LNCaP clone FGC (cell line): ENCODE measurements at regions not wholly inside any gene's neighbourhood (a gene's known extent, or its start where the extent isn't known, plus 50 kb on each side); places are given as distances from the start of the nearest gene placed in this dataset.

Source experiments
- DNase-seq: peaks from one replicate; pipeline ENCODE4 v3.0.0-alpha.2; 2011; ENCODE audit warnings: low read depth
- H3K4me3 ChIP-seq: 2 replicates; pipeline ENCODE4 v1.5.1; 2011; ENCODE audit warnings: mild to moderate bottlenecking, low read depth, low read length, control low read depth
- TF ChIP-seq, protein P1 (sequence below): IDR thresholded peaks from 2 replicates; pipeline ENCODE4 v1.5.1; 2012; ENCODE audit warnings: mild to moderate bottlenecking; ENCODE audit not compliant: control insufficient read depth, insufficient read depth; ENCODE audit errors: extremely low read depth

DNA sequence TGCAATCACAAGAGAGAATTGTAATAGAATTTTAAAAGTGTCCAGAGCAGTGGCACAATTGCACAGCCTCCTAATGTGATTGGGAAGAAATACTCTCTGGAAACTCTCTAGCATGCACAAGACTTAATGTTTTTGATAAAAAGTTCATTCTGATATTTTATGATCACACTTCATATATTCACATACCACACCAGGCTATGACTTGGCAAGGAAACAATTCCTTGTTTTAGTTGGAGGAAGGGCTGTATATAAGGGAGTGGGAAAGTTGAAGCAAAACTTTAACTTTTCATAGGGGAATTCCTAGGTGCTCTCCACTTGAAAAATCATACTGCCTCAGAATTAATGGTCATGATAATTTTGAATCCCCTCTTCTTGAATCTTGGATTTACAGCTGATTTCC, 61.5 kb upstream of the ASB17 start:
- TF ChIP-seq, protein P1, sequence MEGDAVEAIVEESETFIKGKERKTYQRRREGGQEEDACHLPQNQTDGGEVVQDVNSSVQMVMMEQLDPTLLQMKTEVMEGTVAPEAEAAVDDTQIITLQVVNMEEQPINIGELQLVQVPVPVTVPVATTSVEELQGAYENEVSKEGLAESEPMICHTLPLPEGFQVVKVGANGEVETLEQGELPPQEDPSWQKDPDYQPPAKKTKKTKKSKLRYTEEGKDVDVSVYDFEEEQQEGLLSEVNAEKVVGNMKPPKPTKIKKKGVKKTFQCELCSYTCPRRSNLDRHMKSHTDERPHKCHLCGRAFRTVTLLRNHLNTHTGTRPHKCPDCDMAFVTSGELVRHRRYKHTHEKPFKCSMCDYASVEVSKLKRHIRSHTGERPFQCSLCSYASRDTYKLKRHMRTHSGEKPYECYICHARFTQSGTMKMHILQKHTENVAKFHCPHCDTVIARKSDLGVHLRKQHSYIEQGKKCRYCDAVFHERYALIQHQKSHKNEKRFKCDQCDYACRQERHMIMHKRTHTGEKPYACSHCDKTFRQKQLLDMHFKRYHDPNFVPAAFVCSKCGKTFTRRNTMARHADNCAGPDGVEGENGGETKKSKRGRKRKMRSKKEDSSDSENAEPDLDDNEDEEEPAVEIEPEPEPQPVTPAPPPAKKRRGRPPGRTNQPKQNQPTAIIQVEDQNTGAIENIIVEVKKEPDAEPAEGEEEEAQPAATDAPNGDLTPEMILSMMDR = no peak
- no peak for DNase-seq
- H3K4me3 ChIP-seq = no peak overlapping the region

- DNase-seq = no peak
These were observed 64.0 kb upstream of the ASB17 start for GRCh38 chr1:75996196-75996595.

GRCh38 chr1:75999034-75999433, 66.8 kb upstream of the ASB17 start:
- TF ChIP-seq, protein P1 = no peak
- DNase-seq = no peak
- no peak overlapping the region for H3K4me3 ChIP-seq

More at GRCh38 chr1:75996196-75996595, 64.0 kb upstream of the ASB17 start:
- no peak overlapping the region for H3K4me3 ChIP-seq
- TF ChIP-seq, protein P1 = no peak

- no peak overlapping the region for H3K4me3 ChIP-seq
- no peak for DNase-seq
- TF ChIP-seq, protein P1 = no peak
These were observed 70.6 kb upstream of the ST6GALNAC3 start for GRCh38 chr1:76003946-76004345.

DNA sequence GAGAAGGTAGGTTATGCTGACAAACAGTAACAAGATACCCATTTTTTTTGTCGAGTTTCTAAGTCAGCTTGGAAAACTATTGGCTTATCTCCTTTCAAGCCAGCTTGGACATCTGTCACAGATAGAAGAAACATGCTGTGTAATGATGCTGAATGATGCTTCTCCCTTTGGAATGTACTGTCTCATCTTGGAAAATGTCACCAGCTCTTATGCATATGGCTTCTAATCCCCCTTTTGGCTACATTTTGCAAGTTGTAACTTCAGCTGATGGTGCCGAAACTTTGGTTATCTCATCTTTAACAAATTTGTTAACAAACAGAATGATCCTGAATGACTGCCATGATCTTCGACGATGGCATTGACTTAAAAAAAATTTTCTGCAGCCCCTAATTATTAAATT, 68.8 kb upstream of the ST6GALNAC3 start:
- no peak overlapping the region for H3K4me3 ChIP-seq
- DNase-seq = no peak
- TF ChIP-seq, protein P1 = no peak

GRCh38 chr1:76006234-76006633, 68.3 kb upstream of the ST6GALNAC3 start:
- TF ChIP-seq, protein P1 = no peak
- H3K4me3 ChIP-seq = no peak overlapping the region
- DNase-seq = peak; percentile 8

GRCh38 chr1:76010802-76011201, 63.7 kb upstream of the ST6GALNAC3 start:
- TF ChIP-seq, protein P1 = no peak
- no peak for DNase-seq
- H3K4me3 ChIP-seq = no peak overlapping the region
